NCI-H526 treated with DMSO at 0.1 percent for 48 hours (cell line): ENCODE measurements at regions not wholly inside any gene's neighbourhood (a gene's known extent, or its start where the extent isn't known, plus 50 kb on each side); places are given as distances from the start of the nearest gene placed in this dataset.
"Not testable (repeated sequence)": the region's sequence is repeated elsewhere in the genome, so short reads cannot be mapped to it uniquely, and the experiment has no call there.

Experiments
- DNase-seq: peaks from one replicate; lab custom pipeline; 2025; lab: John Stamatoyannopoulos, UW

DNA sequence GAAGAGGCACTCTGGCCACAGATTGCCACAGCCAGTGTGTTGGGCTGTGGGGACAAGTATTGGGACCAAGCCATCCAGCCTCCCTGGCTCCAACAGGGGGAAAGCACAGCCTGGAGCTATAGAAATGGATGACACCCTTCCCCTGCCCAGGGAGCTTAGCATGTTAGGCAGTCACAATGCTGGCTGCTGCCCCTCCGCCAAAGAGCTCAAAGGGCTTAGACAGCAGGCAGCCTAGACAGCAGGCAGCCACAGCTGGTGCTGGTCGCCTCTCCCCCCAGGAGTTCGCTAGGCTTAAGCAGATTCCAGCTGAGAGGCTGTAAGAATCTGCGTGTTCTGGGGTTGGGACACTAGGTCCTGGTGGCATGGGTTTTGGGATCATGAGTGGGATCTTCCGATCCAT is 94.5 kb upstream of the MXRA5 start:
- DNase-seq: no peak

DNA sequence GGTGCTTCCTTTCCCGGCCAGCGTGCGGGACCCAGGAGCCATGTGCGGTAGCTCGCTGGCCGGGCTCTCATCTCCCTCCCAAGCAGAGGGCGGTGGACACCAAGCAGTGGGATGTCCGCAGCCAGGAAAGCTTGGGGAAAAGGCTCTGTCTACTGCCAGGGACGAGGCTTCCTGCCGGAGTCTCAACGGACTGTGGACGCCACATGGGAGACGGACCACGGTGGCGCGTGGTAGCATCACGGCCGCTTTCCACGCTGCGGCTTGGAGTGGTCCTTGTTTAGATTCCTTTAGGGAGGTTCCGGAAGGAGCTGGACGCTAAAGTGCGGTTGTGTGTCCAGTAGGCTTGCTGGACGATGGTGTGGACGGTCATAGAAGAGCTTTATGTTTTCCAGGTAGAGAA is 89.5 kb upstream of the MXRA5 start:
- DNase-seq: not testable (repeated sequence)

DNA sequence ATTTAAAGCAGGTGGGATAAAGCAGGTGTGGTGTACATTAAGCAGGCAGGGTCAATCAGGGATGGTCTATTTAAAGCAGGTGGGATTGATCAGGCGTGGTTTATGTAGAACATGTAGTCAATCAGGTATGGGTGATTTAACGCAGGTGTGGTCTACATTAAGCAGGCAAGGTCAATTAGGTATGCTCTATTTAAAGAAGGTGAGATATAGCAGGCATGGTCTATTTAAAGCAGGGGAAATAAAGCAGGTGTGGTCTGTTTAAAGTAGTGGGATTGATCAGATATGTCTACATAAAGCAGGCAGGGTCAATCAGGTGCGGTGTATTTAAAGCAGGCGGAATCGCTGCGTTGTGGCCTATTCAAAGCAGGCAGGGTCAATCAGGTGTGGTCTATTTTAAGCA is 88.6 kb upstream of the MXRA5 start:
- peak; percentile 33 for DNase-seq

DNA sequence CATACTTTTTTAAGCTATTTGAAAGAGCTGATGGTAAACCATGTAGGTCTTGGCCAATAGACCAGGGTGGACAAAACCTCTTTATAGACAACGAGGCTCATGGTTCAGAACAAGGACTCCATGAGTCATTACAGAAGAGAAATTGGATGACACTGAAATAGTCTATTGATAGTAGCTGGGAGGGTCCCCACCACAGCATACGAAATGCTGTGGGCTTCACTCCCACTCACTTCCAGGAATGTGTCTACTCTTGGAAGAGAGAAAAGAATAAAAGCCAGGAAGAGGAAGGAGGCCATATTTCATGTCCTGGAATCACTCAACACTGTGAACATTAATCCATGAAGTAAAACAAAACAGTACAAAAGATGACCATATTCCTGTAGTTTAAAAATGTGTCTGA is 82.3 kb upstream of the MXRA5 start:
- no peak for DNase-seq

DNA sequence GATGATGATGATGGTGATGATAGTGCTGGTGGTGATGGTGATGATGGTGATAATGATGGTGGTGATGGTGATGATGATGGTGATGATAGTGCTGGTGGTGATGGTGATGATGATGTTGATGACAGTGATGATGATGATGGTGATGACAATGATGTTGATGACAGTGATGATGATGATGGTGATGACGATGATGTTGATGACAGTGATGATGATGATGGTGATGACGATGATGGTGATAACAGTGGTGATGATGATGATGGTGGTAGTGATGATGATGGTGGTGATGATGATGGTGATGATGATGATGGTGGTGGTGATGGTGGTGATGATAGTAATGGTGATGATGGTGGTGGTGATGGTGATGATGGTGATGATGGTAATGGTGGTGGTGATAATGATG is 80.1 kb upstream of the MXRA5 start:
- DNase-seq: no peak

DNA sequence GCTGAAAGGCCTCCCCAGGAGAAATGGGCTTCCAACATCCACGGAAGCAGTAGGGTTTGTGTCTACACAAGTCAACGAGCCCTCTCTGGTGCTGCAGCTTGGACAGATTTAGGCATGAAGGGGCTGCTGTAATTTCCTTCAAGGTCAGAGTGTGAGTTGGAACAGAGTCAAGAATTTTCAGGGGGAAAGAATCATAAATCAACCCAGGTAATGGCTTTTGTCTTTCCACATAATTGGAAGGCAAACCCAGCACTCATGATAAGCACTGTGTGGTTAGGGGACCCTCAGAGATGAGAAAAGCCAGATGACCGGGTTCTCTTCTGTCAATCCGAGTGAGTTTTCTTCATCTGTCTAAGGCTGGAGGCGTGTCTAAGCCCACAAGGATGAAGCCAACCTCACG is 78.6 kb upstream of the MXRA5 start:
- DNase-seq: no peak

DNA sequence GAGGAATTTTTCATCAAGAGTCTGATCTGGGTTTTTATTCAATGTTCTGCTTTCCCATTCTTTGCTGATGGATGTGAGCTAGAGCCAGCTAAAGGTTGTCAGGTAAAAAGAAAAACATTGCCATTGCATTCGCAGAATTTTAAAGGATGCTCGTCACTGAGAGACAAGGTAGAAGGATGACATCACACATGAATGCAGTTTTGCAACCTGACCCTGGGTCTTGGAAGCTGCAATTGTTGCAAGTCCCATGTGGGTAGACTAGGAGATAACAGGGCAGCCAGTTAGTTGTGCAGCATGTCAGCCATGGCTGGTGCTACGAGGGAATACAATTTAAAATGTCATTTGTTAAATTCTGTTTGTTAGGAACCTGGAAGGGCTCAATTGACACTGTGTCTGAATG is 73.9 kb upstream of the MXRA5 start:
- no peak for DNase-seq

DNA sequence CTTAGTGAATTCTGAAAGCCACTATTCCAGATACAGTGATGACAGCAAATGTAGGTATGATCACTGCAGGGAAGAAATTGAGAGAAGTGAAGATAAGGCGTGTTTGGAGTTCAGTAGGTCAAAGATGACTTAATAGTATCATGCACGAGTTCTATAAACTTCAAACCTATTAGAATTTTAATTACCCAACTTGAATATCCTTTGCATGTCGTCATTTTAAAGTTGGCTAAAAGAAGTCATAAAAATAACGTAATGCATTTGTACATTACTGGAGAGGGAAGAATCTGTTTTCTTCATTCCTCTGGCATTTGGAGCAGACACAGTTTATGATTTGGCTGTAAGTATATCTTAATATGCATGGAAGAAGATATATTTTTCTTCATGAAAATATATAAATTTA is 68.6 kb upstream of the MXRA5 start:
- no peak for DNase-seq

DNA sequence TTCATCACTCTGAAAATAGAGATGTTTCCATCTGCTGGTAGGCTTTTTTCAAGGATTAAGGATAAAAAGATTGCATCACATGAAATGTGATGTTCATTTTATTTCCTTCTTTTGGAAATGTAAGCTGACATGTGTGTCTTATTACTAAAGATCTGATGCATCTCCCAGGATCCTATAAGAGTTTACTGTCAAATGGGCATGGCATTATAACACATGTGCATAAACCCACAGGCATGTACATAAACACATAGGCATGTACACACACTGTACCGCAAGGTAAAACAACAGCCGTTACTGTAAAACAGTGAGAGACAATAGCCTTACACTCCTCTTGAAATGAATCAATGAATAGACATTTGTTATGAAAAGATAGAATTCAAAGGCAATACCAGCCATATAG is 65.2 kb upstream of the MXRA5 start:
- DNase-seq: not testable (repeated sequence)

DNA sequence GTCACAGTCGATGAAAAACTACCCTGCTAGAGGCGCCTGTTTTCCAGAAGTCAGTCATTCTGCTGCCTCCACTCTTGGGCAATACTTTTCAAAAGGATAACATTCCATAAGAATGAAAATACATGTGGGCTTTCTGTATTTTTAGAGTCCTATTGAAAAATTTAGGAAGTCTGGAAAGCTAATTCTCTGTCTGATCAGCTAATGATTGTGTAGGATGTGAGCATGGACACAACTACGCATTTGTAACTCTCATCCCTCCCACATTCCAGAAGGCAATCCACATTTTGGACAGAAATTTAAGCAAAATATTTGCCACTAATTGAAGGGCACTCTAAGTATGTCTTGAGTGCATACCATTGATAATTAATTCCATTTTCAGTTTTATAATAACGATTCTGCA is 63.5 kb upstream of the MXRA5 start:
- DNase-seq: not testable (repeated sequence)

DNA sequence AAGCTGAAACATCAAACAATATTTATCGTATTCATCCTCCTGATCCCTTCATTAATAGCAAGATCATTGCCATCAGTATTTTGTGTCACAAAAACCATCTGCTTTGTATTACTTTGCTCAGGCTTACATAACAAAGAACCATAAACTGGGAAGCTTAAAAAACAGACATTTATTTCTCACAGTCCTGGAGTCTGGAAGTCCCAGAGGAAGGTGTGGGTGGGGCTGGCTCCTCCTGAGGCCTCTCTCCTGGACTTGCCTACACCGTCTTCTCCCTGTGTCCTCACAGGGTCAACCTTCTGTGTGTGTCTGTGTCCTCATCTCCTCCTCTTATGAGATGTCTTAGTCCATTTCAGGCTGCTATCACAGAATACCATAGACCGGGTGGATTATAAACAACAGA is 61.3 kb upstream of the MXRA5 start:
- DNase-seq: no peak

DNA sequence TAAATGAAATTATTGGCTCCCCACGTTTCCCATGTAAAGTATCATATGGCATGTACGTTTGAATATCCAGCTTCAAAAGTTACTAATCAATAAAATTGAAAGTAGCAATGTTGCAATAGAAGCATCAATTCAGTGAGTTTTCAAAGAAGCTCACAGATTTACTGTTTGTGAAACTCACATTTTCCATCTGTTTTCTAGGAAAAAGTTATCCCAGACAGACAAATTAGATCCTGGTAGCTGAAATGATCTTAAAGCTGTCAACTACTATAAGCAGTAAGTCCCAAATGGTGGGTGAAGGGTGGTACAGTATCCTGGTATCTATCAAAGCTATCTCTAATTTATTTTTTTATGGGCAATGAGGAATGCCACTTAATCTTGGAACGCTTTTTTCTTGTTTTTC is 60.7 kb upstream of the MXRA5 start:
- DNase-seq: no peak

DNA sequence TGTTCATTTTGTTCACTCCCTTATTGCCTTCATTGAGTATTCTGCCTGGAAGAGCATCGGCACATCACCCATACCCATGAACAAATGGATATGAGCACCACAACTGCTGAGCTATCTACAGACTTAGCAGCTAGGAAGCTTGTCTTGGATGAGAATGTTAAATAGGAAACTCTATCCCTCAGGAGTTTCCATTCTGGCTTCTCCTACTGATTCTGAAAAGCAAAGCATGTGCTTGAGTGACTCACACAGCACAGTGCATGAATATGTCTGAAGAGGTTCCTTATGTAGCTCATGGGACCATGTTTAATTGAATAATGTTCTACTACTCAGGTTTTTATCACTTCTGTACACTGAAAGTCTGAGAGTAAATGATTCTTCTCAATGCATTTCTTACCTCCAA is 57.3 kb upstream of the MXRA5 start:
- DNase-seq: no peak
